Keratinocyte (primary cell): ENCODE measurements at regions not wholly inside any gene's neighbourhood (a gene's known extent, or its start where the extent isn't known, plus 50 kb on each side); places are given as distances from the start of the nearest gene placed in this dataset.

ENCODE experiments used
- DNase-seq: peaks from one replicate; pipeline ENCODE4 v3.0.0-alpha.2; 2011; ENCODE audit warnings: low read depth, missing footprints, low spot score
- FAIRE-seq: peaks from 2 replicates; lab custom pipeline; 2011; peaks lifted over from hg19 to GRCh38; lab: Jason Lieb, UNC
- H2AFZ ChIP-seq: 2 replicates; pipeline ENCODE4 v1.6.0; 2012; ENCODE audit warnings: low read length, control low read depth, inconsistent platforms; ENCODE audit not compliant: control insufficient read depth
- H3K27ac ChIP-seq: 2 replicates; pipeline ENCODE4 v1.5.1; 2011; ENCODE audit warnings: low read length; ENCODE audit not compliant: control insufficient read depth, insufficient read depth
- H3K27me3 ChIP-seq: 3 replicates; pipeline ENCODE4 v1.6.0; 2011; ENCODE audit warnings: low read length; ENCODE audit not compliant: control insufficient read depth, insufficient read depth; ENCODE audit errors: extremely low read depth
- H3K36me3 ChIP-seq, 2 experiments: 2 replicates in 1 of 2; 3 replicates in 1 of 2; pipeline ENCODE4 v1.5.1; 2011; ENCODE audit warnings: low read length in 2 of 2, mild to moderate bottlenecking in 1 of 2; ENCODE audit not compliant: control insufficient read depth in 2 of 2, insufficient read depth in 2 of 2; ENCODE audit errors: extremely low read depth in 1 of 2
- H3K4me1 ChIP-seq: 3 replicates; pipeline ENCODE4 v1.5.1; 2011; ENCODE audit warnings: low read length; ENCODE audit not compliant: control insufficient read depth, insufficient read depth; ENCODE audit errors: extremely low read depth
- H3K4me2 ChIP-seq: 3 replicates; pipeline ENCODE4 v1.6.0; 2011; ENCODE audit warnings: low read depth, low read length; ENCODE audit not compliant: control insufficient read depth, insufficient read depth; ENCODE audit errors: extremely low read depth
- H3K4me3 ChIP-seq, 3 experiments: fragments of 200-600 bp in 1 of 3; sonication (generic) in 1 of 3; 2 replicates in 2 of 3; 3 replicates in 1 of 3; pipeline ENCODE4 v1.5.1; 2011 to 2016; ENCODE audit warnings: low read length in 3 of 3, mild to moderate bottlenecking in 3 of 3, control low read depth in 2 of 3, inconsistent platforms in 1 of 3, low read depth in 1 of 3, mixed read lengths in 1 of 3, mixed run types in 1 of 3, moderate library complexity in 1 of 3; ENCODE audit not compliant: control insufficient read depth in 2 of 3, insufficient read depth in 2 of 3; ENCODE audit errors: extremely low read depth in 1 of 3
- H3K79me2 ChIP-seq: 2 replicates; pipeline ENCODE4 v1.6.0; 2012; ENCODE audit warnings: low read length; ENCODE audit not compliant: control insufficient read depth, insufficient read depth
- H3K9ac ChIP-seq: 3 replicates; pipeline ENCODE4 v1.6.0; 2011; ENCODE audit warnings: low read length; ENCODE audit not compliant: control insufficient read depth, insufficient read depth; ENCODE audit errors: extremely low read depth
- H3K9me1 ChIP-seq: 3 replicates; pipeline ENCODE4 v1.6.0; 2011; ENCODE audit warnings: low read length; ENCODE audit not compliant: control insufficient read depth, insufficient read depth; ENCODE audit errors: extremely low read depth
- H3K9me3 ChIP-seq: 2 replicates; pipeline ENCODE4 v1.5.1; 2012; ENCODE audit warnings: low read depth, low read length; ENCODE audit not compliant: control insufficient read depth
- H4K20me1 ChIP-seq: 3 replicates; pipeline ENCODE4 v1.6.0; 2011; ENCODE audit warnings: low read length; ENCODE audit not compliant: control insufficient read depth, insufficient read depth; ENCODE audit errors: extremely low read depth
- EZH2 ChIP-seq: IDR thresholded peaks from one replicate; pipeline ENCODE4 v1.6.1; 2012; ENCODE audit warnings: inconsistent platforms, mild to moderate bottlenecking, low read length, moderate library complexity
- dilution Hi-C: fragments of 300-500 bp; cut with MboI; formaldehyde crosslinking; loops from one replicate; pipeline ENCODE4 v1.7.0; 2020; ENCODE audit warnings: low sequenced_read_pairs; ENCODE audit not compliant: extremely low pct_ligation_motif_present
- TF ChIP-seq, protein P1 (sequence below), 3 experiments: IDR thresholded peaks in 1 of 3; conservative IDR thresholded peaks in 1 of 3; optimal IDR thresholded peaks in 1 of 3; 2 replicates in 2 of 3; 3 replicates in 1 of 3; pipeline versions ENCODE3 to v1.5.1; 2011; ENCODE audit warnings: low read length in 3 of 3, mild to moderate bottlenecking in 3 of 3, moderate library complexity in 2 of 3, control low read depth in 1 of 3, inconsistent platforms in 1 of 3; ENCODE audit not compliant: insufficient read depth in 2 of 3; ENCODE audit errors: extremely low read depth in 1 of 3

DNA sequence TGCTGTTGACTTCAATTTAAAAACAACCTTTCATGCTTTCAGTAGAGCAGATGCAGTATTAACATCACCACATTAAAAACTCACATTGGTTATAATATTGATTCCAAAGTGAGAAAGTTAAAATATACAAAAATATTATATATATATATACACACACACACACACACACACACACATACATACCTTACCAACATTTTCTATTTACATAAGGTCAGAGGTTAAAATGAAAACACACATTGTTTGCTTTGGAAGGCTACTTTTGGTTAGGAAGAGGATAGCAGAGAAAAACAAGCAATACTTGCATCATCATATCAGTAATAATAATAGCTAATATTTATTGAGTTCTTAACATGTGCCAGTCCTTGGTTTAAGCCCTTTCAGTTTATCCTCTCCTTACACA, 226.5 kb downstream of the PPP4R3C start:
- H3K27ac ChIP-seq: no peak overlapping the region
- TF ChIP-seq, protein P1, sequence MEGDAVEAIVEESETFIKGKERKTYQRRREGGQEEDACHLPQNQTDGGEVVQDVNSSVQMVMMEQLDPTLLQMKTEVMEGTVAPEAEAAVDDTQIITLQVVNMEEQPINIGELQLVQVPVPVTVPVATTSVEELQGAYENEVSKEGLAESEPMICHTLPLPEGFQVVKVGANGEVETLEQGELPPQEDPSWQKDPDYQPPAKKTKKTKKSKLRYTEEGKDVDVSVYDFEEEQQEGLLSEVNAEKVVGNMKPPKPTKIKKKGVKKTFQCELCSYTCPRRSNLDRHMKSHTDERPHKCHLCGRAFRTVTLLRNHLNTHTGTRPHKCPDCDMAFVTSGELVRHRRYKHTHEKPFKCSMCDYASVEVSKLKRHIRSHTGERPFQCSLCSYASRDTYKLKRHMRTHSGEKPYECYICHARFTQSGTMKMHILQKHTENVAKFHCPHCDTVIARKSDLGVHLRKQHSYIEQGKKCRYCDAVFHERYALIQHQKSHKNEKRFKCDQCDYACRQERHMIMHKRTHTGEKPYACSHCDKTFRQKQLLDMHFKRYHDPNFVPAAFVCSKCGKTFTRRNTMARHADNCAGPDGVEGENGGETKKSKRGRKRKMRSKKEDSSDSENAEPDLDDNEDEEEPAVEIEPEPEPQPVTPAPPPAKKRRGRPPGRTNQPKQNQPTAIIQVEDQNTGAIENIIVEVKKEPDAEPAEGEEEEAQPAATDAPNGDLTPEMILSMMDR (optimal IDR thresholded peaks at IDR 0.05 in 1 of 3, IDR thresholded peaks at IDR 0.05 in 1 of 3, conservative IDR thresholded peaks at IDR 0.05 in 1 of 3; ENCODE audit: extremely low read depth in 1 of 3, insufficient read depth in 2 of 3, low read length in 3 of 3): no peak
- no peak for TF ChIP-seq EZH2
- FAIRE-seq (no peak), DNase-seq (no peak)
- no peaks in the 10 kb centered on the region for H3K9me3 ChIP-seq
- H3K4me1 ChIP-seq: no peaks in the 10 kb centered on the region
- no peaks in the 10 kb centered on the region for H3K36me3 ChIP-seq
- no peak overlapping the region for H3K9ac ChIP-seq
- no peak overlapping the region for H3K4me3 ChIP-seq
- no peak overlapping the region for H3K4me2 ChIP-seq
- H3K79me2 ChIP-seq: no peaks in the 10 kb centered on the region
- no peaks in the 10 kb centered on the region for H3K9me1 ChIP-seq
- H2AFZ ChIP-seq: no peak overlapping the region
- H3K27me3 ChIP-seq: no peaks in the 10 kb centered on the region
- dilution Hi-C loops: no loop called here
- H4K20me1 ChIP-seq: no peaks in the 10 kb centered on the region

DNA sequence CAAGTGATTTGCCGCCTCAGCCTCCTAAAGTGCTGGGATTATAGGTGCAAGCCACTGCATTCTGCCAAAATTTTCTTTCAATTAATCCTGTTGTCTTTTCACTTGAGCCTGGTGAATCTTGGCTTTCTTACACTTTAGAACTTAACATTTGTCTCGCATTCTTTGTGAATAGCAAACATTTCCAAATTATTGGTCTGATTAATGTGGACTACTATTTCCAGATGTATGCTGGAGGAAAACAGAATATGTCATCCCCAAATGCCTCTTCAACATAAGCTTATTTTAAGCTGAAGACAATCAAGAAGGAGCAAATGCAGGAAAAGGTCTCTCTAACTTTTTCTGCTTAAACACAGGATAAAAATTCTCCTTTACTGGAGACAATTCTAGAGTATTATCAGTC, 233.4 kb downstream of the PPP4R3C start:
- H3K9ac ChIP-seq: no peak overlapping the region
- no peak overlapping the region for H3K27ac ChIP-seq
- TF ChIP-seq EZH2: no peak
- TF ChIP-seq, protein P1 (optimal IDR thresholded peaks at IDR 0.05 in 1 of 3, IDR thresholded peaks at IDR 0.05 in 1 of 3, conservative IDR thresholded peaks at IDR 0.05 in 1 of 3; ENCODE audit: extremely low read depth in 1 of 3, insufficient read depth in 2 of 3, low read length in 3 of 3): no peak
- no peak overlapping the region for H2AFZ ChIP-seq
- H4K20me1 ChIP-seq: no peaks in the 10 kb centered on the region
- no peaks in the 10 kb centered on the region for H3K79me2 ChIP-seq
- H3K36me3 ChIP-seq: no peaks in the 10 kb centered on the region
- DNase-seq: no peak
- no peaks in the 10 kb centered on the region for H3K4me1 ChIP-seq
- no peak for FAIRE-seq
- H3K27me3 ChIP-seq: no peaks in the 10 kb centered on the region
- no peaks in the 10 kb centered on the region for H3K9me1 ChIP-seq
- no peak overlapping the region for H3K4me2 ChIP-seq
- no peak overlapping the region for H3K4me3 ChIP-seq
- dilution Hi-C loops: no loop called here
- H3K9me3 ChIP-seq: no peaks in the 10 kb centered on the region
